ENCODE measurements at regions not wholly inside any gene's neighbourhood (a gene's known extent, or its start where the extent isn't known, plus 50 kb on each side); places are given as distances from the start of the nearest gene placed in this dataset.

- in situ Hi-C loops (cut with MboI; ENCODE audit: low pct_unique_long_range_greater_than_20kb, low sequenced_read_pairs, unreplicated experiment): no loop called here
- TF ChIP-seq CTCF (IDR thresholded peaks at IDR 0.05; ENCODE audit: extremely low read depth, insufficient read depth, missing control alignments): no peak
- DNase-seq (ENCODE audit: low spot score): no peak
These were observed 169.0 kb upstream of the GPR26 start for GRCh38 chr10:123496996-123497660.

- no peak for TF ChIP-seq CTCF (IDR thresholded peaks at IDR 0.05; ENCODE audit: extremely low read depth, insufficient read depth, missing control alignments)
- in situ Hi-C loops (cut with MboI; ENCODE audit: low pct_unique_long_range_greater_than_20kb, low sequenced_read_pairs, unreplicated experiment): no loop called here
- no peak for DNase-seq (ENCODE audit: low spot score)
These were observed 166.0 kb upstream of the GPR26 start for GRCh38 chr10:123500110-123500509.

GRCh38 chr10:123501148-123501547 is 165.0 kb upstream of the GPR26 start:
- in situ Hi-C loops (cut with MboI; ENCODE audit: low pct_unique_long_range_greater_than_20kb, low sequenced_read_pairs, unreplicated experiment): no loop called here
- DNase-seq (ENCODE audit: low spot score): no peak
- TF ChIP-seq CTCF (IDR thresholded peaks at IDR 0.05; ENCODE audit: extremely low read depth, insufficient read depth, missing control alignments): no peak

GRCh38 chr10:123502983-123503382 is 163.2 kb upstream of the GPR26 start:
- DNase-seq (ENCODE audit: low spot score): peak; percentile 44
- TF ChIP-seq CTCF (IDR thresholded peaks at IDR 0.05; ENCODE audit: extremely low read depth, insufficient read depth, missing control alignments): peak; percentile 48
- in situ Hi-C loops (cut with MboI; ENCODE audit: low pct_unique_long_range_greater_than_20kb, low sequenced_read_pairs, unreplicated experiment): no loop called here

GRCh38 chr10:123506455-123506854 is 159.7 kb upstream of the GPR26 start:
- in situ Hi-C loops (cut with MboI; ENCODE audit: low pct_unique_long_range_greater_than_20kb, low sequenced_read_pairs, unreplicated experiment): no loop called here
- no peak for DNase-seq (ENCODE audit: low spot score)
- no peak for TF ChIP-seq CTCF (IDR thresholded peaks at IDR 0.05; ENCODE audit: extremely low read depth, insufficient read depth, missing control alignments)

GRCh38 chr10:123507298-123507697 is 158.9 kb upstream of the GPR26 start:
- DNase-seq (ENCODE audit: low spot score): peak; percentile 26
- in situ Hi-C loops (cut with MboI; ENCODE audit: low pct_unique_long_range_greater_than_20kb, low sequenced_read_pairs, unreplicated experiment): no loop called here
- TF ChIP-seq CTCF (IDR thresholded peaks at IDR 0.05; ENCODE audit: extremely low read depth, insufficient read depth, missing control alignments): no peak
